ENCODE measurements at regions not wholly inside any gene's neighbourhood (a gene's known extent, or its start where the extent isn't known, plus 50 kb on each side); places are given as distances from the start of the nearest gene placed in this dataset.
"Not testable (repeated sequence)": the region's sequence is repeated elsewhere in the genome, so short reads cannot be mapped to it uniquely, and the experiment has no call there.

DNA sequence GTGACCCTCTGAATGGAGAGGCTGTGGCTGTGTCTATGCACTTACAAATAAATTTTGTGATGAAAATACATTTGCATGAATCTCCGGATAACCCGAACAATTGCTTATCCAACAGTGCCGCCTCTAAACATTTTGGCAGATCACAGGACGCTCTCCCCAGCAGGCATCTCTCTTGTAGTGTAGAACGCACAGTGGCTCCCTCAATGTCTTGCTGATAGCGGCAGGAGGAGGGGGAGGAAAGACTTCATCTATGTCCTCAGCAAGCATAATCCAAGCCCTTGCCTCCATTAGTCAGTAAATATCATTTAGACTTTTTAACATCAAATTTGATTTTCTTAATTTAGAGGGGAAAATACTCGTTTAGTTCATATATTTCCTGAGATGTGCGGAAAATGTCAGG lies 318.1 kb upstream of the IGF1R start:
- no peak for DNase-seq

DNA sequence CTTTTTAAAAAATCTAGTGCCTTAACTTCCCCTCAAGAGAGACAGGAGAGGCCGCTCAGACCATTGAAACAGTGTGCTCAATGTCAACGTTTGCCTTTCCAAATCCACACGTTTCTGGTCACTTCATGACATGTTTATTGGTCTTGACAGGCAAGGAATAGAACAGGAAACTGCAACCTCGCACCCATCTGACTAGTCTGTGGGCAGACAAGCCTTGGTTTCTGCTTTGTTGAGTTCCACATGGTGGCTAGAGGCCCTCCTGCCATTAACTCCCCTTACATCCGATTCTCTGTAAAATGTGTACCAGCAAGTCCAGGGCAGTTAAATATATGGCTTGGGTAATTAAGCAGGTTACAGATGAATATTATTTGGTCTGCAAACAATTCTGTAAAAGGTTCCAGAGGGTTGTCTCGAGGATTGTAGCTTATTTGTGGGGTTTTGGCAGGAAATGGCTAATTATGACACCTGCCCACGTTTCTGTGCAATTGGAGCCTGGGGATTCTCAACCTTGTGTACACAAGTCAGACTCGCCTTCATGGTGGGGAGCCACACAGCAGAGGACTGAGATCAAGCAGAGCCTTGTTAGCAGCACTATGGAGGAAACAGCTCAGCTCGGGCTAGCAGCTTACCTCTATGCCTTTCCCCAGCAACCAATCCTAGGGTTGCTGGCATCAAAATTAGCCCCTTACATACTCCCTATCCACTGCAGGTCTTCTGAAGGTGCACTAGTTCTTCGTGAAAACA lies 317.5 kb upstream of the IGF1R start:
- no peak for DNase-seq

DNA sequence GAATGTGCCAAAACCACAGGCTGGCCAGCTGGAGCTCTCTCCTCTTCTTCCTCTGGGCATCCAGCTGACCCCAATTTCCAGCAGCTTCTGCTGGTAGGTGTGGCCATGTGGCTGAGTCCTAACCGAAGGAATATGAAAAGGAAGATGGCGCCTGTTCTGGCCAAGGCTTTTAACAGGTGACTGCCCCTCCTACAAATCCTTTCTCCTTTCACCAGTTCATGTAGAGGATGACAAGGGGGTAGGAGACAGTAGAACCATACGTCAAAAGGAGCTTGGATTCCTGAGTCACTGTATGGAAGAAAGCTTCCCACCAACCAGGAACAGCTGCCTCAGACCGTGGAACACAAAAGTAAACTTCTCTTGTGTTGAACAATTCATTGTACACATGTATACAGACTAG lies 316.7 kb upstream of the IGF1R start:
- DNase-seq: no peak

GRCh38 chr15:98333251-98333650 lies 315.1 kb upstream of the IGF1R start:
- no peak for DNase-seq

GRCh38 chr15:98342911-98343310 lies 305.4 kb upstream of the IGF1R start:
- no peak for DNase-seq

- DNase-seq: no peak
Observed at GRCh38 chr15:98344591-98344990, 303.7 kb upstream of the IGF1R start.

DNA sequence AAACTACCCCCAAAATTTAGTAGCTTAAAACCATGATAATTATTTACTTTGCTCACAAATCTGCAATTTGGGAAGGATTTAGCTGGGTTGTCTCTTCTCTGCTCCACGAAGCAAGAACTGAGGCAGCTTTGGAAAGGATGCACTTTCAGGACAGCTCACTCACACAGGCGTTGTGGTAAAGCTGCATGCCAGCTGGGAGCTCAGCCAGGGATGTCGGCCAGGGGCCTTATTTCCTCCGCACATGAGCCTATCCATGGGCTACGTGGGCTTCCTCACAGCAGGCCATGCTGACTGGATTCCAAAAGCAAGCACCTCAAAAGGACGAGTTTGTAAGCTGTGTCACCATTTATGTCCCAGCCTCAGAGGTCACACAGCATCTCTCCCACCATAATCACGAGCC lies 301.3 kb upstream of the IGF1R start:
- DNase-seq: peak; percentile 35

DNA sequence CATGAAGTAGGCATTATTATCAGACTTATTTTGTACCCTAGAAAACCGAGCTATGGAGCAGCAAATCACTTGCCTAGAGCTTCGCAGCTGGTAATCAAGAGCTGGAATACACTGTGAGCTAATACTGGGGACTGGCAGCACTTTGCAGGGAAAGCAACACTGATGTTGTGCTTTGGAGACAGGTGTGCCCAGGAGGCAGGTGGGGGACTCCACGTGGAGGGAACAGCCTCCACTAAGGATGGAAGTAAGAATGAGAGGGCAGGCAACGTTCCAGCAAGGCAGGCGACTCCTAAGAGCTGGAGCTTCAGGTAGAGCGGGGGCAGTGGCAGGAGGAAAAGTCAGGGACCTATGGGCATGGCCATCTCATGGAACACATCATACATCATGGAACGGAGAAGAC lies 300.5 kb upstream of the IGF1R start:
- no peak for DNase-seq

GRCh38 chr15:98350276-98350675 lies 298.1 kb upstream of the IGF1R start:
- DNase-seq: peak; percentile 67

GRCh38 chr15:98358274-98358673 lies 290.1 kb upstream of the IGF1R start:
- DNase-seq: not testable (repeated sequence)

- DNase-seq: no peak
Observed at GRCh38 chr15:98358971-98359370, 289.4 kb upstream of the IGF1R start.

GRCh38 chr15:98363416-98363815 lies 284.9 kb upstream of the IGF1R start:
- no peak for DNase-seq

DNA sequence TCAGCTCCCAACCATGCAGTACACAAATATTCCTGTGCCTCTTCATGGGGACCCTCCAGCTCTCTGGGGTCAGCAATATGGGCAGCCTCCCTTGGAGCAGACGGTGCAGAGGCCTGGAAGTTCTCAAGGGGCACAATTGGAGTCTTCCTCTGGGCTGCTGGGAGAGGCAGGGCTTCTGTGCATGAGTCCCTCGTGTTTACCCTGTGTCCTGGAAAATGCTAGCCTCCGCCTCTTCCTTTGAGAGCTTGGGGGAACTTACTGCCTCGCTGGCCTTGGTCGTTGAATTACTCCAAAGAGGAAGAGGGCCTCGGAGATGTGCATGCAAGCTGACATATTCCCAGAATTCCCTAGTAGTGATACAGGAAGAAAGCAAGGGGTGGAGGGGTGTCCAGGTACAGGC lies 284.4 kb upstream of the IGF1R start:
- no peak for DNase-seq

GRCh38 chr15:98369081-98369716 lies 279.1 kb upstream of the IGF1R start:
- DNase-seq: peak; percentile 9

DNA sequence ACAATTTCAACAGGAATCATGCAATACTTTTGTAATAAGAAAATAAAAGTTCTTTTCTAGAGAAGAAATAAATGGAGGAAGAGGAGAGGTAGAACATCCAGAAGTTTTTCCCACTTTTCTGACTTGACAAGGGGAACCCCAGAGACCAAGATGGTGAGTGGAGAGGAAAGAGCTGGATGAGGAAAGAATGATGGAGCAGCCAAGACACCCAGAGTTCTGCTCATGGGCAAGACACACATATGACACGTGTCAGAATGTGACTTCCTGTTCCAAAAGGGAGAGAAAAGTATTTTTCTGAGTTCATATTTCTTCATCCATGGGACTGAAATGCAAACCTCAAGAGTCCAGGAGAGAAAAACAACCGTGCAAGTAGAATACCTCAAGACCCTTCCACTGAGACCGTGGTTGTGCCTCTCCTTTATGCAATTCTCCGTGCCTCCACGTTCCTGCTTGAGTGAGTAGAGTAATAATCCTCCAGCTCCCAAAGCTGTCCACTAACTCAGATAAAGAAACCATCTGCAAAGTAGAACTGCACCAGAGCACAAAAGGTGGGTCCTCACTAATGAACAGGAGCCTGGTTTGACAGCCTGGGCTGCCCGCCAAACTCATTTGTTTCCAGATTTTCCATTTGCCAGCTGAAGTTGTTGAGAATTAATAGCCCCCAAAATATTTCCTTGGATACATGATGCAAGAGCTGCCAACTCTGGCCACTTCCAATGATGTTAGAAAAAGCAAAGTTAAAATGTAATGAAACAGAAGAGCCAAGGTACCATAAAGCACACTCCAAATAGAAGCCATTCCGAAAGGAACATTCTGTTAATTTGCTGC lies 272.6 kb upstream of the IGF1R start:
- peak; percentile 14 for DNase-seq

- no peak for DNase-seq
Observed at GRCh38 chr15:98380721-98381120, 267.6 kb upstream of the IGF1R start.

DNA sequence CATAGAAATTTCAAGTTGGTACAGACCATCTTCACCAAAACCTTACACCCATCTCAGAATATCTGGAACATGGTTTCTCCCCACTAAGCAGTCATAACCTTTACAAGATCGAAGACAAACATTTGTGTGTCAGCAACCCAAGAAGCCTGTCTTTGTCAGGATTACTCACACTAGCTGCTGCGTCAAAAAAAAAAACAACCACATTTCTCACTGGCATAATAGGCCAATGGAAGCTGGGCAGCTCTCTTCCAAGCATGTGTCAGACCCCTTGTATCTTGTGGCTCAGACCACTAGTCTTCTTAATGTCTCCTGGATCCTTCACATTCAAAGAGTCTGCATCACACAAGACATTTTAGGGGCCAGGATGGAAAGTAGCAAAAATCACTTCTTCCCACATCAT lies 266.9 kb upstream of the IGF1R start:
- DNase-seq: no peak

DNA sequence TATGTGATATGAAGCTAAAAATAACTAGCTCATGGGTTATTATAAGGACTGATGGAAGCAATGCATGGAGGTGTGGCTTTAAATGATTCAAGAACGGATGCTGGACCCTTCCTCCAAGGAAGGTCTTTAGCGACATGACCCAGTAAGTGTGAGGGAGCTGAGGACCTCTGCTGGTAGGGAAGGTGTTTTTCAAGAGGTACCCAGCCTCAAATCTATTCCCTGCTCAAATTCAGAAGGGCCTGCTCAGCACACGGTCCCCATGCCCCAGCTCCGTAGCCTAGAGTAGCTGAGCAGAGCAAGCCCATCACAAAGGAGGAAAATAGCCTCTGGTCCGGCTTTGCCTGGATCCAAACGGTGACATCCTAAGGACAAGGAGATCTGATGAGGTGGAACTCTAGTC lies 266.2 kb upstream of the IGF1R start:
- DNase-seq: no peak

DNA sequence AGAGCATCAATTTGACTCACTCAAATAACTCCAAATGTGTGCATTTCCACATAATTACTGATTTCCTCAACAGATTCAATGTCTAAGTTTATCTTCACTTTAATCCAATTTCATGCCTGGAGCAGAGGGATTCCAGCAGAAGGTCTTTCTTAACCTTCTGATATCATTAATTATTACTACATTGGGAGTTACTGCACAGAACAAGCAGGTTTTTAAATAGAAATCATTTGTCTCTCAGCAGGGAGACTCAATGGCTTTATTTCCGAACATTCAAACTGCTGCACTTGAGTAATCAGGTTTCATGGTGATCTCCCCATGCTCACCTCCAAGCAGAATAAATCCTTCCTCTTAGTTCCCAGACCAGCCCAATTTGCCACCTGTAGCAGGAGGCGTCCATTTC lies 264.8 kb upstream of the IGF1R start:
- DNase-seq: no peak

- DNase-seq: no peak
Observed at GRCh38 chr15:98384328-98385029, 263.9 kb upstream of the IGF1R start.

- DNase-seq: no peak
Observed at GRCh38 chr15:98385752-98386381, 262.5 kb upstream of the IGF1R start.

GRCh38 chr15:98386561-98386960 lies 261.8 kb upstream of the IGF1R start:
- peak; percentile 16 for DNase-seq

Data from tongue (tissue), 1 donor.